ENCODE measurements at regions not wholly inside any gene's neighbourhood (a gene's known extent, or its start where the extent isn't known, plus 50 kb on each side); places are given as distances from the start of the nearest gene placed in this dataset.

DNA sequence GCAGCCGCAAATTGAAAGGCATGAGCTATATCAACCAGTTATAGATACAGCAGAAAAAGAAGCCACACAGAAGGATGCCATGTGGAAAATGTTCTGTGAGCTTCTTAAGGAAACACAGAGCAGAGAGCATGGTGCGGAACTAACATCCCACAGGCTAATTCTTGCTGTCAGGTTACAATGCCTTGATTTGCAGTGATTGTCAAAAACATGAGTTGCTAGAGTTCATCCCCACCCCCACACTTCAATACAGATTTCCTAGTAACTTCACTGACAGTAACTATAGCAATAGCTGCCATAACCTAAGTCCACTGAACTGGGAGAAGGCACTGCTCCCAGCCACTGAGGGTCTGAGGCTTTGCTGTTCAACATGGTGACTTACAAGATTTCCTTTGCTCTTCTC is 821.6 kb downstream of the SQOR start:
- no peak overlapping the region for H3K27ac Mint-ChIP-seq
- no peak overlapping the region for H3K4me3 Mint-ChIP-seq
- POLR2A ChIA-PET: no interaction called here

DNA sequence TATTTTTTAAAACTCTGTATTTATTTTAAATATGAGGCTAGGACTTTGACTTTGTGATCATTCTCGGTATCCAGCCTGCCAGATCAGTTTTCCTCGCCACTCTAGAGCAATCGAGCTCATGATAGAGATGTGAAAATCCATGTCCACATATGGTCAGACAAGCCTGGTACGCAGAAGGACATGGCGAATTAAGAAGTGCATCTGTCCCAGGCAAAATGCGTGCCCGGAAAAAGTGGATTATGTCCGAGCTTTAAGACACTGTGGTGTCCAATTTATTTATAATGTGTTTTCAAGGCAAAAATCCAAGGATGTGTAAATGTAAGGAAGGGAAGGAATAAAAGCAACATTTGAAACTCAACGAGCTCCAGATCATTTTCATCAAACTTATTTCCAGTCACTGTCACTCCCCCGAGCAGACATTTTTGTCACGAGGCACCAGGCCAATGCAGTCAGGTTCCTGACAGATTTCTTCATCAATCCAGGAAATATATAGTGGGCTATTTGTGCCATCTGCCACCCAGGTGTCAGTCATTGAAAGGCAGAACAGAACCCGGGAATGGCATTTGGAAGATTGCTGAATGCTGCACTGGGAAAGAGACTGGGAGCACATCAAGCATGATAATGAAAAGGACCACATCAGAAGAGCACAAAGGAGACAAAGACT is 825.7 kb downstream of the SQOR start:
- no peak overlapping the region for H3K27ac Mint-ChIP-seq
- no peaks in the 10 kb centered on the region for H3K27me3 Mint-ChIP-seq
- Histone ChIP-seq H3K27ac (ENCODE audit: low read length in 2 of 2) (no peak overlapping the region), H3K79me2 (ENCODE audit: control insufficient read depth, insufficient read depth, low read length) (no peaks in the 10 kb centered on the region), H3K4me1 (ENCODE audit: control insufficient read depth in 2 of 2, insufficient read depth in 2 of 2, low read length in 2 of 2) (no peaks in the 10 kb centered on the region), H3K36me3 (replicated peaks in 1 of 2; ENCODE audit: control extremely low read depth in 1 of 2, control insufficient read depth in 1 of 2, extremely low read depth in 1 of 2, insufficient read depth in 2 of 2, low read length in 1 of 2) (no peaks in the 10 kb centered on the region), H3K4me3 (ENCODE audit: control extremely low read depth in 1 of 5, extremely low read depth in 1 of 5, insufficient read depth in 1 of 5, low read depth in 2 of 5, low read length in 4 of 5) (no peak overlapping the region), H3K4me2 (replicated peaks; ENCODE audit: low read depth, low read length, poor library complexity, severe bottlenecking) (no peak overlapping the region), H2AFZ (ENCODE audit: insufficient read depth, low read depth, low read length, poor library complexity, severe bottlenecking) (no peak overlapping the region), H3K9ac (ENCODE audit: low read length) (no peak overlapping the region), H4K20me1 (ENCODE audit: control insufficient read depth, insufficient read depth, low read length, poor library complexity, severe bottlenecking) (no peaks in the 10 kb centered on the region), H3K27me3 (replicated peaks in 1 of 4; ENCODE audit: control extremely low read depth in 1 of 4, control insufficient read depth in 3 of 4, insufficient read depth in 4 of 4, low read length in 3 of 4) (no peaks in the 10 kb centered on the region), H3K9me3 (ENCODE audit: control extremely low read depth in 1 of 3, control insufficient read depth in 2 of 3, insufficient read depth in 1 of 3, low read length in 2 of 3) (no peaks in the 10 kb centered on the region)
- peaks cover 3% of the 10 kb centered on the region for H3K9me3 Mint-ChIP-seq (ENCODE audit: insufficient read depth)
- TF ChIP-seq EZH2 (IDR thresholded peaks at IDR 0.05; ENCODE audit: borderline replicate concordance, insufficient read depth, low read depth, low read length, poor library complexity, severe bottlenecking): no peak
- TF ChIP-seq, protein P1, sequence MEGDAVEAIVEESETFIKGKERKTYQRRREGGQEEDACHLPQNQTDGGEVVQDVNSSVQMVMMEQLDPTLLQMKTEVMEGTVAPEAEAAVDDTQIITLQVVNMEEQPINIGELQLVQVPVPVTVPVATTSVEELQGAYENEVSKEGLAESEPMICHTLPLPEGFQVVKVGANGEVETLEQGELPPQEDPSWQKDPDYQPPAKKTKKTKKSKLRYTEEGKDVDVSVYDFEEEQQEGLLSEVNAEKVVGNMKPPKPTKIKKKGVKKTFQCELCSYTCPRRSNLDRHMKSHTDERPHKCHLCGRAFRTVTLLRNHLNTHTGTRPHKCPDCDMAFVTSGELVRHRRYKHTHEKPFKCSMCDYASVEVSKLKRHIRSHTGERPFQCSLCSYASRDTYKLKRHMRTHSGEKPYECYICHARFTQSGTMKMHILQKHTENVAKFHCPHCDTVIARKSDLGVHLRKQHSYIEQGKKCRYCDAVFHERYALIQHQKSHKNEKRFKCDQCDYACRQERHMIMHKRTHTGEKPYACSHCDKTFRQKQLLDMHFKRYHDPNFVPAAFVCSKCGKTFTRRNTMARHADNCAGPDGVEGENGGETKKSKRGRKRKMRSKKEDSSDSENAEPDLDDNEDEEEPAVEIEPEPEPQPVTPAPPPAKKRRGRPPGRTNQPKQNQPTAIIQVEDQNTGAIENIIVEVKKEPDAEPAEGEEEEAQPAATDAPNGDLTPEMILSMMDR (IDR thresholded peaks at IDR 0.05): no peak
- no peaks in the 10 kb centered on the region for H3K4me1 Mint-ChIP-seq
- DNase-seq: no peak
- ChIA-PET POLR2A (no interaction called here), CTCF (no interaction called here)
- intact Hi-C loops (cut with micrococcal nuclease): no loop called here
- no peak for ATAC-seq (ENCODE audit: low read depth)
- H3K4me3 Mint-ChIP-seq: no peak overlapping the region
- 89% methylated on average over 7 of the region's 12 CpGs for WGBS (ENCODE audit: insufficient coverage)

More for the DNA sequence above, 821.6 kb downstream of the SQOR start:
- Histone ChIP-seq H3K9me3 (ENCODE audit: control extremely low read depth in 1 of 3, control insufficient read depth in 2 of 3, insufficient read depth in 1 of 3, low read length in 2 of 3) (no peaks in the 10 kb centered on the region), H3K4me3 (ENCODE audit: control extremely low read depth in 1 of 5, extremely low read depth in 1 of 5, insufficient read depth in 1 of 5, low read depth in 2 of 5, low read length in 4 of 5) (no peak overlapping the region), H3K27me3 (replicated peaks in 1 of 4; ENCODE audit: control extremely low read depth in 1 of 4, control insufficient read depth in 3 of 4, insufficient read depth in 4 of 4, low read length in 3 of 4) (no peaks in the 10 kb centered on the region), H3K36me3 (replicated peaks in 1 of 2; ENCODE audit: control extremely low read depth in 1 of 2, control insufficient read depth in 1 of 2, extremely low read depth in 1 of 2, insufficient read depth in 2 of 2, low read length in 1 of 2) (no peaks in the 10 kb centered on the region), H4K20me1 (ENCODE audit: control insufficient read depth, insufficient read depth, low read length, poor library complexity, severe bottlenecking) (no peaks in the 10 kb centered on the region), H3K4me2 (replicated peaks; ENCODE audit: low read depth, low read length, poor library complexity, severe bottlenecking) (no peak overlapping the region), H3K27ac (ENCODE audit: low read length in 2 of 2) (no peak overlapping the region), H3K4me1 (ENCODE audit: control insufficient read depth in 2 of 2, insufficient read depth in 2 of 2, low read length in 2 of 2) (no peaks in the 10 kb centered on the region), H3K9ac (ENCODE audit: low read length) (no peak overlapping the region), H2AFZ (ENCODE audit: insufficient read depth, low read depth, low read length, poor library complexity, severe bottlenecking) (no peak overlapping the region), H3K79me2 (ENCODE audit: control insufficient read depth, insufficient read depth, low read length) (no peaks in the 10 kb centered on the region)
- Mint-ChIP-seq H3K9me3 (ENCODE audit: insufficient read depth) (no peaks in the 10 kb centered on the region), H3K27me3 (no peaks in the 10 kb centered on the region), H3K4me1 (no peaks in the 10 kb centered on the region)
- CTCF ChIA-PET: no interaction called here
- TF ChIP-seq, protein P1 (IDR thresholded peaks at IDR 0.05): no peak
- TF ChIP-seq EZH2 (IDR thresholded peaks at IDR 0.05; ENCODE audit: borderline replicate concordance, insufficient read depth, low read depth, low read length, poor library complexity, severe bottlenecking): no peak
- no CpG with 5 or more reads among the region's 2 CpGs for WGBS (ENCODE audit: insufficient coverage)
- intact Hi-C loops (cut with micrococcal nuclease): no loop called here
- ATAC-seq (ENCODE audit: low read depth) (no peak), DNase-seq (no peak)

Measured in B cell (primary cell).